NB4 (cell line): ENCODE measurements at regions not wholly inside any gene's neighbourhood (a gene's known extent, or its start where the extent isn't known, plus 50 kb on each side); places are given as distances from the start of the nearest gene placed in this dataset.

Experiments used
- CTCF ChIP-seq: IDR thresholded peaks from one replicate; pipeline ENCODE4 v1.5.1; 2012; ENCODE audit warnings: low read depth, low read length
- MYC ChIP-seq: IDR thresholded peaks from 2 replicates; pipeline ENCODE4 v1.6.1; 2011; ENCODE audit warnings: low read depth, low read length
- POLR2A ChIP-seq: IDR thresholded peaks from 2 replicates; pipeline ENCODE4 v1.6.1; 2011; ENCODE audit warnings: mild to moderate bottlenecking; ENCODE audit not compliant: insufficient read length; ENCODE audit errors: extremely low read depth

GRCh38 chr1:181160322-181160721 is 71.8 kb downstream of the IER5 start:
- TF ChIP-seq CTCF, result no peak
- no peak for TF ChIP-seq MYC
- TF ChIP-seq POLR2A, result no peak
